DND-41 (cell line): ENCODE measurements at regions not wholly inside any gene's neighbourhood (a gene's known extent, or its start where the extent isn't known, plus 50 kb on each side); places are given as distances from the start of the nearest gene placed in this dataset.
"Not testable (repeated sequence)": the region's sequence is repeated elsewhere in the genome, so short reads cannot be mapped to it uniquely, and the experiment has no call there.

ENCODE experiments used
- ATAC-seq: fragments of 200-7000 bp; cut with Tn5 transposase; 3 replicates; pipeline ENCODE4 v1.9.1; 2021; ENCODE audit warnings: low read depth; ENCODE audit not compliant: insufficient read depth
- DNase-seq: peaks from one replicate; pipeline ENCODE4 v3.0.0-alpha.2; 2020
- H2AFZ ChIP-seq: 2 replicates; pipeline ENCODE4 v1.6.0; 2012; ENCODE audit warnings: low read depth, low read length
- H3K27ac ChIP-seq: 2 replicates; pipeline ENCODE4 v1.5.1; 2012; ENCODE audit warnings: low read length, inconsistent platforms
- H3K27me3 ChIP-seq: fragments of 200-600 bp; sonication (generic); 2 replicates; pipeline ENCODE4 v1.6.0; 2012; ENCODE audit warnings: low read length, mild to moderate bottlenecking, inconsistent platforms; ENCODE audit not compliant: insufficient read depth, poor library complexity
- H3K36me3 ChIP-seq: 2 replicates; pipeline ENCODE4 v1.5.1; 2012; ENCODE audit warnings: low read length, inconsistent platforms; ENCODE audit not compliant: insufficient read depth
- H3K4me1 ChIP-seq: 2 replicates; pipeline ENCODE4 v1.5.1; 2012; ENCODE audit warnings: mild to moderate bottlenecking, low read length; ENCODE audit not compliant: insufficient read depth
- H3K4me2 ChIP-seq: 2 replicates; pipeline ENCODE4 v1.6.0; 2012; ENCODE audit warnings: mild to moderate bottlenecking, moderate library complexity, low read length, inconsistent platforms; ENCODE audit not compliant: insufficient read depth
- H3K4me3 ChIP-seq, 2 experiments: fragments of 200-600 bp in 1 of 2; shearing (Covaris generic) in 1 of 2; 2 replicates each; pipeline ENCODE4 v1.5.1; 2012 to 2016; ENCODE audit warnings: inconsistent platforms in 2 of 2, low read length in 2 of 2, mild to moderate bottlenecking in 2 of 2, low read depth in 1 of 2, moderate library complexity in 1 of 2
- H3K79me2 ChIP-seq: 2 replicates; pipeline ENCODE4 v1.6.0; 2012; ENCODE audit warnings: low read length, inconsistent platforms; ENCODE audit not compliant: insufficient read depth
- H3K9ac ChIP-seq: 2 replicates; pipeline ENCODE4 v1.6.0; 2012; ENCODE audit warnings: low read depth, mild to moderate bottlenecking, inconsistent platforms, low read length, moderate library complexity
- H3K9me3 ChIP-seq: 2 replicates; pipeline ENCODE4 v1.5.1; 2012; ENCODE audit warnings: low read length, moderate library complexity, mild to moderate bottlenecking, inconsistent platforms; ENCODE audit not compliant: insufficient read depth, severe bottlenecking
- H4K20me1 ChIP-seq: 2 replicates; pipeline ENCODE4 v1.6.0; 2012; ENCODE audit warnings: low read length; ENCODE audit not compliant: insufficient read depth
- CTCF ChIP-seq: IDR thresholded peaks from 2 replicates; pipeline ENCODE4 v1.5.1; 2012; ENCODE audit warnings: borderline replicate concordance, low read length, moderate library complexity, mild to moderate bottlenecking; ENCODE audit not compliant: poor library complexity, severe bottlenecking; ENCODE audit errors: extremely low read depth
- EZH2 ChIP-seq: IDR thresholded peaks from 3 replicates; pipeline ENCODE4 v1.6.1; 2012; ENCODE audit warnings: borderline replicate concordance, low read depth, mild to moderate bottlenecking, moderate library complexity, low read length, inconsistent platforms; ENCODE audit not compliant: severe bottlenecking

- H3K4me3 ChIP-seq, result no peak overlapping the region
- H3K27ac ChIP-seq, result no peak overlapping the region
- no peak for ATAC-seq
- no peak overlapping the region for H3K4me2 ChIP-seq
- no peaks in the 10 kb centered on the region for H3K79me2 ChIP-seq
- H2AFZ ChIP-seq, result no peak overlapping the region
- no peak overlapping the region for H3K9ac ChIP-seq
- no peaks in the 10 kb centered on the region for H3K4me1 ChIP-seq
- no peaks in the 10 kb centered on the region for H3K36me3 ChIP-seq
- H4K20me1 ChIP-seq, result no peaks in the 10 kb centered on the region
- H3K27me3 ChIP-seq, result no peaks in the 10 kb centered on the region
- DNase-seq, result no peak
- no peaks in the 10 kb centered on the region for H3K9me3 ChIP-seq
- no peak for TF ChIP-seq CTCF
- no peak for TF ChIP-seq EZH2
Measured at GRCh38 chr11:127790592-127790991, 790.0 kb upstream of the KIRREL3 start.

GRCh38 chr11:127789927-127790326 is 789.4 kb upstream of the KIRREL3 start:
- H3K9ac ChIP-seq, result no peak overlapping the region

GRCh38 chr11:127772938-127773337 is 772.4 kb upstream of the KIRREL3 start:
- not testable (repeated sequence) for H3K27me3 ChIP-seq, H3K36me3 ChIP-seq, ATAC-seq, H3K9ac ChIP-seq, H4K20me1 ChIP-seq, H3K4me3 ChIP-seq, H3K4me1 ChIP-seq, DNase-seq, H3K9me3 ChIP-seq, H3K27ac ChIP-seq, H3K4me2 ChIP-seq, H2AFZ ChIP-seq, H3K79me2 ChIP-seq

More at GRCh38 chr11:127789927-127790326, 789.4 kb upstream of the KIRREL3 start:
- no peak overlapping the region for H3K27ac ChIP-seq
- TF ChIP-seq CTCF, result peak; percentile 57
- TF ChIP-seq EZH2, result no peak
- no peaks in the 10 kb centered on the region for H4K20me1 ChIP-seq
- H3K4me3 ChIP-seq, result no peak overlapping the region
- no peaks in the 10 kb centered on the region for H3K79me2 ChIP-seq
- H3K4me1 ChIP-seq, result no peaks in the 10 kb centered on the region
- peak; percentile 67 for ATAC-seq
- no peak overlapping the region for H3K4me2 ChIP-seq
- H3K27me3 ChIP-seq, result no peaks in the 10 kb centered on the region
- no peaks in the 10 kb centered on the region for H3K36me3 ChIP-seq
- DNase-seq, result peak; percentile 31
- no peak overlapping the region for H2AFZ ChIP-seq
- H3K9me3 ChIP-seq, result no peaks in the 10 kb centered on the region

- H3K4me1 ChIP-seq, H3K36me3 ChIP-seq, ATAC-seq, H3K27me3 ChIP-seq, H3K79me2 ChIP-seq, H3K4me3 ChIP-seq, DNase-seq, H3K27ac ChIP-seq, H3K4me2 ChIP-seq, H3K9ac ChIP-seq, H4K20me1 ChIP-seq, H3K9me3 ChIP-seq, H2AFZ ChIP-seq: not testable (repeated sequence)
Measured at GRCh38 chr11:127768931-127769330, 768.4 kb upstream of the KIRREL3 start.
